SK-N-MC (cell line): ENCODE measurements at regions not wholly inside any gene's neighbourhood (a gene's known extent, or its start where the extent isn't known, plus 50 kb on each side); places are given as distances from the start of the nearest gene placed in this dataset.

Source experiments
- EZH2 ChIP-seq: fragments of 200-600 bp; sonication (generic); IDR thresholded peaks from one replicate; pipeline ENCODE4 v1.6.1; 2017; ENCODE audit warnings: antibody characterized with exemption
- POLR2AphosphoS5 ChIP-seq: IDR thresholded peaks from 2 replicates; pipeline ENCODE4 v1.6.1; 2012; ENCODE audit warnings: mild to moderate bottlenecking, low read depth, low read length, borderline replicate concordance

GRCh38 chr2:74037379-74037860, 52.7 kb downstream of the TET3 start:
- no peak for TF ChIP-seq POLR2AphosphoS5
- TF ChIP-seq EZH2 = no peak
